ENCODE measurements at regions not wholly inside any gene's neighbourhood (a gene's known extent, or its start where the extent isn't known, plus 50 kb on each side); places are given as distances from the start of the nearest gene placed in this dataset.
A peak's percentile ranks its signal among the peaks of the same experiment; 100 is the strongest.

DNA sequence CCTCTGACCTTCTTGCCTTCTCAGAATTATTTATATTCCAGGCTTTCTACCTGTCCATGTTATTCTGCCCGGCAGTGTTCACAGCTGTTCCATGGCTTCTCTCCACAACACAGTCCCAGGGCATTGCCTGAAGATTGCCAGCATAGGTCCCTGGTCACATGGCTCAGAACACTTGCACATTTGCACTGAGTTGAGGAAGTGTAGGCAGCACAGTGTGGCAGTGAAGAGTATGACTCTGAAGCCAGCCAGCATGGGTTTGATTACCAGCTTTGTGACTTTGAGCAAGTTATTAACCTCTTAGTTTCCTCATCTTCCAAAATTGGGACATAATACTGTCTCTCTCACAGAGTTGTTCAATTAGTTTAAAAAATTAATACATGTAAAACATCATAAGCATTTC is 73.2 kb upstream of the NEUROD6 start:
- 57 to 58% methylated on average over 1 of the region's 1 CpG for WGBS, 2 donors
- TF ChIP-seq EP300 (IDR thresholded peaks at IDR 0.05) (no peak), POLR2AphosphoS5 (IDR thresholded peaks at IDR 0.05) (no peak), POLR2A (IDR thresholded peaks at IDR 0.05) (no peak)
- TF ChIP-seq, protein P1, sequence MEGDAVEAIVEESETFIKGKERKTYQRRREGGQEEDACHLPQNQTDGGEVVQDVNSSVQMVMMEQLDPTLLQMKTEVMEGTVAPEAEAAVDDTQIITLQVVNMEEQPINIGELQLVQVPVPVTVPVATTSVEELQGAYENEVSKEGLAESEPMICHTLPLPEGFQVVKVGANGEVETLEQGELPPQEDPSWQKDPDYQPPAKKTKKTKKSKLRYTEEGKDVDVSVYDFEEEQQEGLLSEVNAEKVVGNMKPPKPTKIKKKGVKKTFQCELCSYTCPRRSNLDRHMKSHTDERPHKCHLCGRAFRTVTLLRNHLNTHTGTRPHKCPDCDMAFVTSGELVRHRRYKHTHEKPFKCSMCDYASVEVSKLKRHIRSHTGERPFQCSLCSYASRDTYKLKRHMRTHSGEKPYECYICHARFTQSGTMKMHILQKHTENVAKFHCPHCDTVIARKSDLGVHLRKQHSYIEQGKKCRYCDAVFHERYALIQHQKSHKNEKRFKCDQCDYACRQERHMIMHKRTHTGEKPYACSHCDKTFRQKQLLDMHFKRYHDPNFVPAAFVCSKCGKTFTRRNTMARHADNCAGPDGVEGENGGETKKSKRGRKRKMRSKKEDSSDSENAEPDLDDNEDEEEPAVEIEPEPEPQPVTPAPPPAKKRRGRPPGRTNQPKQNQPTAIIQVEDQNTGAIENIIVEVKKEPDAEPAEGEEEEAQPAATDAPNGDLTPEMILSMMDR (IDR thresholded peaks at IDR 0.05): no peak

DNA sequence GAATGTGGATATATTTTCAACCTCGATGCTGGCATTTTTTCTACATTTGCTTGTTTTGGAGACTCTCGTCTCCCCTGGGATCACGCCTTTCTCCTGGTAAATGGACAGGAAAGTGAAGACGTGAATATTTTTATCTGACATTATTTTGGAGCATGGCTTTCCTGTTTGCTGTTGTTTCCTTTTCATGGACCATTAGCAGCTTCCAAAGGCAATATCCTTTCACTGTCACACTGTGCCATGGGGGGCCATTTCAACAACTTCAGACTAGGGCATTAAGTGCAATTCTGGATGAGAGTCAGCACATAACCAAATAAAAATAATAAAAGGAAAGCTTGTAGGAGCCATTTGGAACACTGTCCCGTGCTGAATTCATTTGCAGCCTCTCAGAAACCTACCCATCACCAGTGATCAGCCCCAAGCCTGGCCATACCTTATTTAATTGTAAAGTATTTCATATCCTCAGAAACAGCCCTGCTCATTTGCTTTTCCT is 75.9 kb upstream of the NEUROD6 start:
- Histone ChIP-seq H3K27me3 (no peaks in the 10 kb centered on the region), H3K9me3 (no peaks in the 10 kb centered on the region), H3K4me3 (no peak overlapping the region), H3K36me3 (no peaks in the 10 kb centered on the region), H3K4me1 (no peaks in the 10 kb centered on the region), H3K27ac (no peak overlapping the region)
- TF ChIP-seq POLR2A (IDR thresholded peaks at IDR 0.05) (no peak), POLR2AphosphoS5 (IDR thresholded peaks at IDR 0.05) (no peak), EP300 (IDR thresholded peaks at IDR 0.05) (no peak)
- TF ChIP-seq, protein P1 (IDR thresholded peaks at IDR 0.05): no peak
- no peak for DNase-seq
- 58 to 71% methylated on average over 5 of the region's 5 CpGs for WGBS, 2 donors
- no peak for ATAC-seq (ENCODE audit: low FRiP score in 2 of 2)

More for the DNA sequence above, 73.2 kb upstream of the NEUROD6 start:
- Histone ChIP-seq H3K27me3 (no peaks in the 10 kb centered on the region), H3K4me3 (no peak overlapping the region), H3K4me1 (no peaks in the 10 kb centered on the region), H3K36me3 (no peaks in the 10 kb centered on the region), H3K27ac (no peak overlapping the region), H3K9me3 (no peaks in the 10 kb centered on the region)
- DNase-seq: no peak
- ATAC-seq (ENCODE audit: low FRiP score in 2 of 2): peak in 1 of 2 donors; percentile 40

DNA sequence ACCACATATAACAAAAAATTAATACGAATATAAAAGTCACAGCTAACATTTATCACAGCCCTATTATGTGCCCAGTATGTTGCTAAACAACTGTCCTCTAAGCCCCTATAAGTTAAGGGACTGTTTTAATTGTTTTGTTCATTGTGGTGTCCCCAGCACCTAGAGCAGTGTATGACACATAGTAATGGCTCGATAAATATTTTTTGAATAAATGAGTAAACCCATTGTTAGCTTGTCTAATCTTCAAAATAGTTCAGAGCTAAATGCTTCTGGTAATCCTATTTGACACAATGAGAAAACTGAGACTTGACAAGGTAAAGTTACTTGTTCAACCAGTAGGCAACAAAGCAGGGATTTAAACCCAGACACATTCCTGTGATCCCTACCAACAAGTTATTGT is 78.4 kb upstream of the NEUROD6 start:
- no peaks in the 10 kb centered on the region for H3K36me3 ChIP-seq
- no peak overlapping the region for H3K27ac ChIP-seq
- no peak for ATAC-seq (ENCODE audit: low FRiP score in 2 of 2)
- no peak overlapping the region for H3K4me3 ChIP-seq
- WGBS, 2 donors: 84 to 88% methylated on average over 2 of the region's 2 CpGs
- no peak for DNase-seq
- no peaks in the 10 kb centered on the region for H3K27me3 ChIP-seq
- no peaks in the 10 kb centered on the region for H3K4me1 ChIP-seq
- H3K9me3 ChIP-seq: no peaks in the 10 kb centered on the region
- TF ChIP-seq POLR2A (IDR thresholded peaks at IDR 0.05): no peak
- TF ChIP-seq, protein P1 (IDR thresholded peaks at IDR 0.05): no peak
- TF ChIP-seq POLR2AphosphoS5 (IDR thresholded peaks at IDR 0.05): no peak
- TF ChIP-seq EP300 (IDR thresholded peaks at IDR 0.05): no peak

DNA sequence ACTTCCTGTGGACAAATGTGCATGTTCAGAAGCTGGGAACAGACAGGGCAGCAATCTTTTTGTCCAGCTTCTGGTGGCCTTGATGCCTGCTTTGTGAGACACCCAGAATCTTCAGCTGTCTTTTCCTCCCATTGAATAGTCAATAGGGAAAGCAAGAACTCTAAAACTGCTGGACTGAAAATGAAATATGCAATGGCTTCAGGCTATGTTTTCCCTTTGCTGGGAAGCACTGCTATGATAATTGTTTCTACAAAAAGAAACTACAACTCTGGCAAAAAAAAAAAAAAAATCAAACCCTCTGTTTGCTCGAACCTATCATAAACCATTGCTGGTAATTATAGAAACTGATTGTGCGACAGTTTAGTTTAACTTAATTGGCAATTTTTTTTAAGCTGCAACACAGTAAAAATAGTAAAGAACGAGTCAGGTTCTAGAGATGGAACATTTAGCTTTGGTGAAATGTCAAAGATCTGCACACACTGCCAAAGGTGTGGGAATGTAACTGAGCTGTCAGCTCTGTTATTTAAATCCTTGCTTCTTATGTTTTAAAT is 79.1 kb upstream of the NEUROD6 start:
- no peaks in the 10 kb centered on the region for H3K27me3 ChIP-seq
- H3K27ac ChIP-seq: no peak overlapping the region
- DNase-seq (no peak), ATAC-seq (ENCODE audit: low FRiP score in 2 of 2) (no peak)
- TF ChIP-seq, protein P1 (IDR thresholded peaks at IDR 0.05): no peak
- TF ChIP-seq POLR2AphosphoS5 (IDR thresholded peaks at IDR 0.05) (no peak), POLR2A (IDR thresholded peaks at IDR 0.05) (no peak), EP300 (IDR thresholded peaks at IDR 0.05) (no peak)
- WGBS, 2 donors: 74 to 75% methylated on average over 3 of the region's 3 CpGs
- no peak overlapping the region for H3K4me3 ChIP-seq
- no peaks in the 10 kb centered on the region for H3K4me1 ChIP-seq
- H3K36me3 ChIP-seq: no peaks in the 10 kb centered on the region
- H3K9me3 ChIP-seq: no peaks in the 10 kb centered on the region

DNA sequence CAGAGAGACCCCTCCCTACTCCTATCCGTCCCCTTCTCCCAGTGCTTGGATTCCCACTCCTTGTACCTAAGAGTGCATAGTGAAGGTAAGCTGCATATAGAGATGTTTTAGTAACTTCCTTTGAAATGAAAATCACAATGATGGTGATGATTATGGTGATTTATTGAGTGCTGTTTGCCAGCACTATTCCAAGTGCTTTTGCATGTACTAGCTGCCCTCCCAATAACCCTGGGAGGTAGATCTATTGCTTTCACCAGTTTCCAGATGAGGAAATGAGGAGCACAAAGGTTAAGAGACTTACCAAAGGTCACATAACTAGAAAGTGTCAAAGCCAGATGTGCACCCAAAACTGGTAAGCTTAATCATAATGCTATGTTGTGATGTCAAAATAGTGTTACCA is 80.4 kb upstream of the NEUROD6 start:
- 76 to 94% methylated on average over 1 of the region's 1 CpG for WGBS, 2 donors

More for the DNA sequence above, 80.4 kb upstream of the NEUROD6 start:
- no peaks in the 10 kb centered on the region for H3K27me3 ChIP-seq
- H3K4me1 ChIP-seq: no peaks in the 10 kb centered on the region
- no peaks in the 10 kb centered on the region for H3K36me3 ChIP-seq
- H3K4me3 ChIP-seq: no peak overlapping the region
- DNase-seq (no peak), ATAC-seq (ENCODE audit: low FRiP score in 2 of 2) (no peak)
- no peak overlapping the region for H3K27ac ChIP-seq
- no peak for TF ChIP-seq EP300 (IDR thresholded peaks at IDR 0.05)
- TF ChIP-seq POLR2AphosphoS5 (IDR thresholded peaks at IDR 0.05): no peak
- TF ChIP-seq, protein P1 (IDR thresholded peaks at IDR 0.05): no peak
- TF ChIP-seq POLR2A (IDR thresholded peaks at IDR 0.05): no peak
- H3K9me3 ChIP-seq: no peaks in the 10 kb centered on the region
